SKM-1 (cell line): ENCODE measurements at regions not wholly inside any gene's neighbourhood (a gene's known extent, or its start where the extent isn't known, plus 50 kb on each side); places are given as distances from the start of the nearest gene placed in this dataset.
"Not testable (repeated sequence)": the region's sequence is repeated elsewhere in the genome, so short reads cannot be mapped to it uniquely, and the experiment has no call there.

Experiments used
- DNase-seq: peaks from one replicate; lab custom pipeline; 2025; ENCODE audit not compliant: unreplicated experiment; lab: John Stamatoyannopoulos, UW

DNA sequence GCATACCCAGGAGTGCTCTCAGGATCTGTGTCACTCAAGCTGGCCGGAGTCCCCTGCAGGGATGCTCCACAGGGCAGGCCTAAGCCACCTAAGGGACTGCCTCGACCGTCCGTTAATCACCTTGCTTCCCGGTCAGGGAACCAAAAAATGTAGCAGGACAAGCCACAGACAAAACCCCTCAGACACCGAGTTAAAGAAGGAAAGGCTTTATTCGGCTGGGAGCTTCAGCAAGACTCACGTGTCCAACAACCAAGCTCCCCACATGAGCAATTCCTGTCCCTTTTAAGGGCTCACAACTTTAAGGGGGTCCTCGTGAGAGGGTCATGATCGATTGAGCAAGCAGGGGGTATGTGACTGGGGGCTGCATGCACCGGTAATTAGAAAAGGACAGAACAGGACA is 72.1 kb upstream of the GMDS start:
- DNase-seq = not testable (repeated sequence)

GRCh38 chr6:2314641-2315040 is 69.2 kb upstream of the GMDS start:
- DNase-seq = no peak

GRCh38 chr6:2310042-2310441 is 64.6 kb upstream of the GMDS start:
- DNase-seq = no peak

GRCh38 chr6:2309122-2309521 is 63.7 kb upstream of the GMDS start:
- no peak for DNase-seq

DNA sequence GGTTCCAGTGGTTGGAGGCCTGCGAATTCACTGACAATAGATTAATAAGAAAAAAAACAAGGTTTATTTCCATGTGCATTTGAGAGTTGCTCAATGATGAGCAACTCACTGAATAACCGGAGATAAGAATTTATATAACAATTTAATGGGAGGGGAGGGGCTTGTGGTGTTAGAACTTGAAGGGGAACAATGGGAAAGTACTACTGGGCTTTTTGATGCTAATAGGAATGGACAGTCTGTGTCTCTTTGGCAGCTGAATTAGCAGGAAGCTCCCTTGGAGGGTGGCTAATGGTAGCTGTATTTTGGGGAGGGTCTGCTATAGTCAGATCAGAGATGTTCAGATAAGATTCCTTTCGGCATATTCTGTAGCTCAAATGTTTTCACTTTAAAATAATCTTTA is 62.4 kb upstream of the GMDS start:
- DNase-seq = no peak

DNA sequence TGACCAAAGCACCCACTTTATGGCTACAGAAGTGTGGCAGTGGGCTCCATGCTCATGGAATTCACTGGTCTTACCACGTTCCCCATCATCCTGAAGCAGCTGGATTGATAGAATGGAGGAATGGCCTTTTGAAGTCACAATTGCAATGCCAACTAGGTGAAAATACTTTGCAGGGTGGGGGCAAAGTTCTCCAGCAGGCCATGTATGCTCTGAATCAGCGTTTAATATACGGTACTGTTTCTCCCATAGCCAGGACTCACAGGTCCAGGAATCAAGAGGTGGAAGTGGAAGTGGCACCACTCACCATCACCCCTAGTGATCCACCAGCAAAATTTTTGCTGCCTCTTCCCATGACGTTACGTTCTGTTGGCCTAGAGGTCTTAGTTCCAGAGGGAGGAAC is 60.5 kb upstream of the GMDS start:
- DNase-seq = no peak

DNA sequence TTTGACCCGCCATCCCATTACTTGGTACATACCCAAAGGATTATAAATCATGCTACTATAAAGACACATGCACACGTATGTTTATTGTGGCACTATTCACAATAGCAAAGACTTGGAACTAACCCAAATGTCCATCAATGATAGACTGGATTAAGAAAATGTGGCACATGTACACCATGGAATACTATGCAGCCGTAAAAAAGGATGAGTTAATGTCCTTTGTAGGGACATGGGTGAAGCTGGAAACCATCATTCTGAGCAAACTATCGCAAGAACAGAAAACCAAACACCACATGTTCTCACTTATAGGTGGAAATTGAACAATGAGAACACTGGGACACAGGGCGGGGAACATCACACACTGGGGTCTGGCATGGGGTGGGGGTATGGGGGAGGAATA is 57.1 kb upstream of the GMDS start:
- not testable (repeated sequence) for DNase-seq

- DNase-seq = no peak
Observed at GRCh38 chr6:2296781-2297180, 51.4 kb upstream of the GMDS start.
